Smooth muscle cell (in vitro differentiated cells): ENCODE measurements at regions not wholly inside any gene's neighbourhood (a gene's known extent, or its start where the extent isn't known, plus 50 kb on each side); places are given as distances from the start of the nearest gene placed in this dataset.

Experiments
- DNase-seq: peaks from one replicate; lab custom pipeline; 2025; ENCODE audit not compliant: unreplicated experiment; lab: John Stamatoyannopoulos, UW
- H2AFZ ChIP-seq: fragments of 200-600 bp; sonication (generic); 2 replicates; pipeline ENCODE4 v1.6.0; 2016; ENCODE audit warnings: antibody characterized with exemption, low read depth, mild to moderate bottlenecking
- H3F3A ChIP-seq: fragments of 200-600 bp; sonication (generic); 2 replicates; pipeline ENCODE4 v1.6.0; 2017; ENCODE audit warnings: antibody characterized with exemption, low read depth
- H3K27ac ChIP-seq: fragments of 200-600 bp; sonication (generic); 2 replicates; pipeline ENCODE4 v1.5.1; 2016; ENCODE audit warnings: low read depth, mild to moderate bottlenecking
- H3K27me3 ChIP-seq: fragments of 200-600 bp; sonication (generic); 2 replicates; pipeline ENCODE4 v1.6.1; 2016; ENCODE audit warnings: low read depth, mild to moderate bottlenecking
- H3K36me3 ChIP-seq: fragments of 200-600 bp; sonication (generic); 2 replicates; pipeline ENCODE4 v1.5.1; 2016; ENCODE audit warnings: low read depth
- H3K4me1 ChIP-seq: fragments of 200-600 bp; sonication (generic); 2 replicates; pipeline ENCODE4 v1.5.1; 2016; ENCODE audit warnings: low read depth
- H3K4me2 ChIP-seq: fragments of 200-600 bp; sonication (generic); 2 replicates; pipeline ENCODE4 v1.6.0; 2016; ENCODE audit warnings: mild to moderate bottlenecking
- H3K4me3 ChIP-seq: fragments of 200-600 bp; sonication (generic); 2 replicates; pipeline ENCODE4 v1.5.1; 2016; ENCODE audit warnings: mild to moderate bottlenecking
- H3K79me2 ChIP-seq: fragments of 200-600 bp; sonication (generic); 2 replicates; pipeline ENCODE4 v1.6.0; 2016; ENCODE audit warnings: low read depth, mild to moderate bottlenecking
- H3K9ac ChIP-seq: fragments of 200-600 bp; sonication (generic); 2 replicates; pipeline ENCODE4 v1.6.0; 2016; ENCODE audit warnings: low read depth
- H3K9me3 ChIP-seq: fragments of 200-600 bp; sonication (generic); replicated peaks from 2 replicates; pipeline ENCODE4 v1.5.1; 2016; ENCODE audit warnings: low read depth
- H4K20me1 ChIP-seq: fragments of 200-600 bp; sonication (generic); 2 replicates; pipeline ENCODE4 v1.6.0; 2016; ENCODE audit warnings: low read depth
- WGBS: methylation state at CpG from one replicate; pipeline ENCODE4 v1.1.7; 2016; ENCODE audit warnings: low lambda C conversion rate; 5-methylcytosine and 5-hydroxymethylcytosine counted together
- TF ChIP-seq, protein P1 (sequence below): fragments of 200-600 bp; sonication (generic); IDR thresholded peaks from 2 replicates; pipeline ENCODE4 v1.5.1; 2017; ENCODE audit warnings: borderline replicate concordance, mild to moderate bottlenecking, antibody characterized with exemption; ENCODE audit not compliant: insufficient read depth, poor library complexity, severe bottlenecking

- H3K27ac ChIP-seq, result no peak overlapping the region
- 77% methylated on average over 5 of the region's 5 CpGs for whole genome bisulfite sequencing
- H3F3A ChIP-seq, result no peaks in the 10 kb centered on the region
These were observed 492.2 kb upstream of the CCDC196 start for GRCh38 chr14:65993996-65994395.

DNA sequence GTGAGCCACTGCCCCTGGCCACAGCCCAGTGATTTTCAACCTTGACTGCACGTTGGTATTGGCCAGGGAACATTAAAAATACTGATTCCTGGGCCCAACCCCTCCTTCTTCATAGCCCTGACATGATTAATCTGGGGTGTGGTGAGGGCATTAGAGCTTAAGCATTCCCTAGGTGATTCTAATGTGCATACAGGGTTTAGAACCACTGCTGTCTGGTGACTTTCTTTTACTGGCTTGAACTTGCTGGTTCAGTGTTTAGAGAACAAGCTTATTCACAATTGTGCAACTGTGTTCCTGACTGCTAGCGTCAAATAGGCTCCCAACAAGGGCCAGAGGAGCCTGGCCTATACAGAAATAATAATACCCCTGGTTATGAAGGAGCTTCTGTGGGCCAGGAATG lies 488.8 kb upstream of the CCDC196 start:
- Histone ChIP-seq H3K4me3 (no peak overlapping the region), H3K9me3 (peaks cover 3% of the 10 kb centered on the region), H3K36me3 (no peaks in the 10 kb centered on the region), H3K9ac (no peak overlapping the region), H3K4me1 (peaks cover 18% of the 10 kb centered on the region), H3K79me2 (no peaks in the 10 kb centered on the region), H3K27me3 (peaks cover 2% of the 10 kb centered on the region), H3F3A (no peaks in the 10 kb centered on the region), H3K27ac (no peak overlapping the region), H4K20me1 (no peaks in the 10 kb centered on the region), H2AFZ (no peak overlapping the region), H3K4me2 (no peak overlapping the region)
- TF ChIP-seq, protein P1, sequence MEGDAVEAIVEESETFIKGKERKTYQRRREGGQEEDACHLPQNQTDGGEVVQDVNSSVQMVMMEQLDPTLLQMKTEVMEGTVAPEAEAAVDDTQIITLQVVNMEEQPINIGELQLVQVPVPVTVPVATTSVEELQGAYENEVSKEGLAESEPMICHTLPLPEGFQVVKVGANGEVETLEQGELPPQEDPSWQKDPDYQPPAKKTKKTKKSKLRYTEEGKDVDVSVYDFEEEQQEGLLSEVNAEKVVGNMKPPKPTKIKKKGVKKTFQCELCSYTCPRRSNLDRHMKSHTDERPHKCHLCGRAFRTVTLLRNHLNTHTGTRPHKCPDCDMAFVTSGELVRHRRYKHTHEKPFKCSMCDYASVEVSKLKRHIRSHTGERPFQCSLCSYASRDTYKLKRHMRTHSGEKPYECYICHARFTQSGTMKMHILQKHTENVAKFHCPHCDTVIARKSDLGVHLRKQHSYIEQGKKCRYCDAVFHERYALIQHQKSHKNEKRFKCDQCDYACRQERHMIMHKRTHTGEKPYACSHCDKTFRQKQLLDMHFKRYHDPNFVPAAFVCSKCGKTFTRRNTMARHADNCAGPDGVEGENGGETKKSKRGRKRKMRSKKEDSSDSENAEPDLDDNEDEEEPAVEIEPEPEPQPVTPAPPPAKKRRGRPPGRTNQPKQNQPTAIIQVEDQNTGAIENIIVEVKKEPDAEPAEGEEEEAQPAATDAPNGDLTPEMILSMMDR, result no peak
- WGBS, result 84% methylated on average over 2 of the region's 2 CpGs
- DNase-seq, result no peak

More at GRCh38 chr14:65993996-65994395, 492.2 kb upstream of the CCDC196 start:
- Histone ChIP-seq H3K4me1 (peaks cover 18% of the 10 kb centered on the region), H3K9ac (no peak overlapping the region), H4K20me1 (no peaks in the 10 kb centered on the region), H3K36me3 (no peaks in the 10 kb centered on the region), H3K4me3 (no peak overlapping the region), H3K9me3 (no peaks in the 10 kb centered on the region), H3K4me2 (no peak overlapping the region), H3K79me2 (no peaks in the 10 kb centered on the region), H3K27me3 (peaks cover 2% of the 10 kb centered on the region), H2AFZ (no peak overlapping the region)
- TF ChIP-seq, protein P1, result no peak
- DNase-seq, result no peak

GRCh38 chr14:65999865-66000264 lies 486.3 kb upstream of the CCDC196 start:
- no peak for DNase-seq
- Histone ChIP-seq H4K20me1 (no peaks in the 10 kb centered on the region), H3F3A (peaks cover 6% of the 10 kb centered on the region), H3K4me2 (no peak overlapping the region), H3K27me3 (no peaks in the 10 kb centered on the region), H3K27ac (no peak overlapping the region), H3K4me3 (no peak overlapping the region), H3K9ac (no peak overlapping the region), H3K9me3 (peaks cover 3% of the 10 kb centered on the region), H3K36me3 (no peaks in the 10 kb centered on the region), H3K4me1 (peaks cover 14% of the 10 kb centered on the region), H2AFZ (no peak overlapping the region), H3K79me2 (no peaks in the 10 kb centered on the region)
- TF ChIP-seq, protein P1, result no peak
- WGBS, result 95% methylated on average over 1 of the region's 1 CpG

DNA sequence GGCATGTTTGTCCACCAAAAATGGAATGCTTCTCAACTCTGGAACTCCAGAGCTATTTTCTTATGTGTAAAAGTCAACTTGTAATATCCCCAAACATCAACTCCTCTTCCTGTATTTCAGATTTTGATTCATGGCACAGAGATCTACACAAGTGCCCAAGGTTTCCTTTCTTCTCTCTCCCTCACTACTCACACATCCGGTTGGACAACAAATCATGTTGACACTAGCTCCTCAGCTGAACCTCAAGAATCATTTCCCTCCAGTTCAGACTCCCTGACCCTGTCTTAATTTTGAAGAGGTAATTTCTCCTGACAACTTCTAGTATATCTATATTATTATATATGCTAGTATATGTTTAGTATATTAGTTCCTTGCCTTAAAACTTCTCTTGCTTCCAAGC lies 485.4 kb upstream of the CCDC196 start:
- H3K4me3 ChIP-seq, result no peak overlapping the region
- H3K79me2 ChIP-seq, result no peaks in the 10 kb centered on the region
- DNase-seq, result no peak
- H2AFZ ChIP-seq, result no peak overlapping the region
- no peak overlapping the region for H3K27ac ChIP-seq
- H3F3A ChIP-seq, result peaks cover 6% of the 10 kb centered on the region
- H3K9ac ChIP-seq, result no peak overlapping the region
- H4K20me1 ChIP-seq, result no peaks in the 10 kb centered on the region
- H3K36me3 ChIP-seq, result no peaks in the 10 kb centered on the region
- TF ChIP-seq, protein P1, result no peak
- H3K27me3 ChIP-seq, result no peaks in the 10 kb centered on the region
- peaks cover 3% of the 10 kb centered on the region for H3K9me3 ChIP-seq
- H3K4me1 ChIP-seq, result peaks cover 15% of the 10 kb centered on the region
- no peak overlapping the region for H3K4me2 ChIP-seq
- 77% methylated on average over 1 of the region's 1 CpG for WGBS
